ENCODE measurements at regions not wholly inside any gene's neighbourhood (a gene's known extent, or its start where the extent isn't known, plus 50 kb on each side); places are given as distances from the start of the nearest gene placed in this dataset.

GRCh38 chr16:66290431-66290830, 76.1 kb upstream of the CDH5 start:
- Histone ChIP-seq H3K4me1 (ENCODE audit: insufficient read depth, low read length, poor library complexity, severe bottlenecking) (no peaks in the 10 kb centered on the region), H3K4me2 (ENCODE audit: low read length) (no peak overlapping the region), H3K36me3 (ENCODE audit: insufficient read depth, low read length) (no peaks in the 10 kb centered on the region), H3K9me2 (ENCODE audit: insufficient read depth, low read length) (no peaks in the 10 kb centered on the region), H3K79me2 (ENCODE audit: insufficient read depth, low read depth, low read length) (no peaks in the 10 kb centered on the region), H4K20me1 (ENCODE audit: insufficient read depth, low read length) (no peaks in the 10 kb centered on the region), H2AFZ (ENCODE audit: low read length) (no peak overlapping the region), H3K4me3 (ENCODE audit: low read depth, low read length, poor library complexity, severe bottlenecking) (no peak overlapping the region), H3K9me3 (ENCODE audit: low read length) (no peaks in the 10 kb centered on the region), H3K27ac (ENCODE audit: low read depth, low read length, poor library complexity, severe bottlenecking) (no peak overlapping the region)
- BruUV-seq (replicated peaks), result no TSS peak
- POLR2A ChIA-PET, result no interaction called here
- no peak for TF ChIP-seq EZH2phosphoT487 (IDR thresholded peaks at IDR 0.05; ENCODE audit: borderline replicate concordance, low read depth, low read length)
- TF ChIP-seq CTCF (conservative IDR thresholded peaks at IDR 0.05; ENCODE audit: low read length), result no peak
- CTCF ChIA-PET (ENCODE audit: unreplicated experiment), result no interaction called here
- intact Hi-C loops (cut with micrococcal nuclease; ENCODE audit: unreplicated experiment), result no loop called here
- no peak for DNase-seq (ENCODE audit: low spot score)

GRCh38 chr16:66289986-66290385, 76.5 kb upstream of the CDH5 start:
- POLR2A ChIA-PET, result interaction anchor here (0.6 kb wide), 1 partner anchor 11 kb away, joined by 3 read pairs; no protein-coding TSS in a partner anchor
- no peak overlapping the region for H3K4me3 ChIP-seq (ENCODE audit: low read depth, low read length, poor library complexity, severe bottlenecking)
- H3K9me2 ChIP-seq (ENCODE audit: insufficient read depth, low read length), result no peaks in the 10 kb centered on the region
- no peak overlapping the region for H3K4me2 ChIP-seq (ENCODE audit: low read length)
- H3K9me3 ChIP-seq (ENCODE audit: low read length), result no peaks in the 10 kb centered on the region
- no peaks in the 10 kb centered on the region for H3K4me1 ChIP-seq (ENCODE audit: insufficient read depth, low read length, poor library complexity, severe bottlenecking)
- H3K79me2 ChIP-seq (ENCODE audit: insufficient read depth, low read depth, low read length), result no peaks in the 10 kb centered on the region
- DNase-seq (ENCODE audit: low spot score), result no peak
- H3K27ac ChIP-seq (ENCODE audit: low read depth, low read length, poor library complexity, severe bottlenecking), result no peak overlapping the region
- CTCF ChIA-PET (ENCODE audit: unreplicated experiment), result no interaction called here
- H4K20me1 ChIP-seq (ENCODE audit: insufficient read depth, low read length), result no peaks in the 10 kb centered on the region
- no peak for TF ChIP-seq EZH2phosphoT487 (IDR thresholded peaks at IDR 0.05; ENCODE audit: borderline replicate concordance, low read depth, low read length)
- TF ChIP-seq CTCF (conservative IDR thresholded peaks at IDR 0.05; ENCODE audit: low read length), result no peak
- intact Hi-C loops (cut with micrococcal nuclease; ENCODE audit: unreplicated experiment), result no loop called here
- H2AFZ ChIP-seq (ENCODE audit: low read length), result no peak overlapping the region
- no peaks in the 10 kb centered on the region for H3K36me3 ChIP-seq (ENCODE audit: insufficient read depth, low read length)
- no TSS peak for BruUV-seq (replicated peaks)

- no peaks in the 10 kb centered on the region for H3K79me2 ChIP-seq (ENCODE audit: insufficient read depth, low read depth, low read length)
- H3K4me3 ChIP-seq (ENCODE audit: low read depth, low read length, poor library complexity, severe bottlenecking), result no peak overlapping the region
- no peaks in the 10 kb centered on the region for H3K36me3 ChIP-seq (ENCODE audit: insufficient read depth, low read length)
- no peak overlapping the region for H3K4me2 ChIP-seq (ENCODE audit: low read length)
- H3K4me1 ChIP-seq (ENCODE audit: insufficient read depth, low read length, poor library complexity, severe bottlenecking), result no peaks in the 10 kb centered on the region
- no peak overlapping the region for H3K27ac ChIP-seq (ENCODE audit: low read depth, low read length, poor library complexity, severe bottlenecking)
- H3K9me3 ChIP-seq (ENCODE audit: low read length), result no peaks in the 10 kb centered on the region
- no peaks in the 10 kb centered on the region for H3K9me2 ChIP-seq (ENCODE audit: insufficient read depth, low read length)
- no peak for TF ChIP-seq CTCF (conservative IDR thresholded peaks at IDR 0.05; ENCODE audit: low read length)
- no peak for TF ChIP-seq EZH2phosphoT487 (IDR thresholded peaks at IDR 0.05; ENCODE audit: borderline replicate concordance, low read depth, low read length)
- no peaks in the 10 kb centered on the region for H4K20me1 ChIP-seq (ENCODE audit: insufficient read depth, low read length)
- POLR2A ChIA-PET, result no interaction called here
- BruUV-seq (replicated peaks), result no TSS peak
- CTCF ChIA-PET (ENCODE audit: unreplicated experiment), result no interaction called here
- H2AFZ ChIP-seq (ENCODE audit: low read length), result no peak overlapping the region
- no peak for DNase-seq (ENCODE audit: low spot score)
- intact Hi-C loops (cut with micrococcal nuclease; ENCODE audit: unreplicated experiment), result no loop called here
These were observed 77.3 kb upstream of the CDH5 start for GRCh38 chr16:66289051-66289680.
